Adrenal gland (tissue), 9 donors: ENCODE measurements at regions not wholly inside any gene's neighbourhood (a gene's known extent, or its start where the extent isn't known, plus 50 kb on each side); places are given as distances from the start of the nearest gene placed in this dataset.

Experiments
- DNase-seq, 7 donors: peaks; one replicate each; pipeline ENCODE4 v3.0.0-alpha.2; 2019 to 2020
- H3K27ac ChIP-seq, 5 donors: fragments of 200-600 bp; sonication (generic) in 4 of 5; 1 replicate in 3 of 5; 2 replicates in 2 of 5; pipeline versions ENCODE4 v1.5.1 to v1.8.0; 2016 to 2020; ENCODE audit warnings: mild to moderate bottlenecking in 1 of 5
- H3K27me3 ChIP-seq: fragments of 200-600 bp; 2 replicates; pipeline ENCODE4 v1.8.0; 2021
- H3K36me3 ChIP-seq, 2 donors: fragments of 200-600 bp; replicated peaks in 1 of 2; 1 replicate in 1 of 2; 2 replicates in 1 of 2; pipeline versions ENCODE4 v1.5.1 to v1.8.0; 2018 to 2022
- H3K4me1 ChIP-seq, 2 donors: fragments of 200-600 bp; replicated peaks in 1 of 2; 1 replicate in 1 of 2; 2 replicates in 1 of 2; pipeline versions ENCODE4 v1.5.1 to v1.8.0; 2018 to 2021
- H3K4me3 ChIP-seq, 4 donors: fragments of 200-600 bp; sonication (generic) in 3 of 4; one replicate each; pipeline ENCODE4 v1.5.1; 2016 to 2018
- H3K9me3 ChIP-seq, 3 donors: fragments of 200-600 bp; sonication (generic) in 1 of 3; replicated peaks in 1 of 3; 1 replicate in 2 of 3; 2 replicates in 1 of 3; pipeline versions ENCODE4 v1.5.1 to v1.8.0; 2016 to 2021
- CTCF ChIP-seq, 6 experiments: fragments of 450-650 bp in 4 of 6; fragments of 200-600 bp in 2 of 6; sonication (generic) in 1 of 6; IDR thresholded peaks; 1 replicate in 5 of 6; 2 replicates in 1 of 6; pipeline versions ENCODE4 v1.5.1 to v1.8.0; 2016 to 2021; ENCODE audit warnings: antibody characterized with exemption in 6 of 6, mild to moderate bottlenecking in 2 of 6, moderate library complexity in 1 of 6
- POLR2A ChIP-seq, 2 donors: fragments of 450-650 bp; IDR thresholded peaks; one replicate each; pipeline ENCODE4 v1.6.1; 2017; ENCODE audit warnings: antibody characterized with exemption in 2 of 2, mild to moderate bottlenecking in 2 of 2, moderate library complexity in 1 of 2
- WGBS, 4 donors: extraction: QIAGEN DNeasy Blood & Tissue Kit in 2 of 4; methylation state at CpG; one replicate each; pipeline versions ENCODE4 v1.1.5 to v1.1.7; 2013 to 2017; 5-methylcytosine and 5-hydroxymethylcytosine counted together
- intact Hi-C, 2 donors: fragments of 100-400 bp; cut with DNase I; formaldehyde crosslinking; loops; one replicate each; pipeline versions ENCODE4 v1.14.1 to v1.15.0; 2022 to 2023
- donor health status: healthy with polysubstance abuse.
- donor health status: Bipolar disorder and iron deficiency.
- donor health status: DM: yes; HTN: yes; CAD: no.
- donor health status: DM: no; HTN: no; CAD: no.
- donor health status: DM: no; HTN: no; CAD: no.

GRCh38 chr12:85557850-85558249, 277.8 kb downstream of the ALX1 start:
- no peaks in the 10 kb centered on the region for H3K27me3 ChIP-seq
- WGBS, 4 donors: 79 to 89% (median 85%) methylated on average over 1 of the region's 1 CpG
- no peak overlapping the region for H3K4me3 ChIP-seq
- DNase-seq: no peak
- H3K9me3 ChIP-seq: no peaks in the 10 kb centered on the region
- H3K4me1 ChIP-seq: no peaks in the 10 kb centered on the region
- intact Hi-C loops: no loop called here
- TF ChIP-seq CTCF (IDR thresholded peaks at IDR 0.05) (no peak), POLR2A (IDR thresholded peaks at IDR 0.05) (no peak)
- H3K27ac ChIP-seq: no peak overlapping the region
- H3K36me3 ChIP-seq: no peaks in the 10 kb centered on the region

GRCh38 chr12:85558684-85559083, 277.5 kb downstream of the RASSF9 start:
- Histone ChIP-seq H3K4me1 (no peaks in the 10 kb centered on the region), H3K4me3 (no peak overlapping the region), H3K27me3 (no peaks in the 10 kb centered on the region), H3K9me3 (no peaks in the 10 kb centered on the region), H3K27ac (no peak overlapping the region), H3K36me3 (no peaks in the 10 kb centered on the region)
- TF ChIP-seq POLR2A (IDR thresholded peaks at IDR 0.05) (no peak), CTCF (IDR thresholded peaks at IDR 0.05) (no peak)
- no peak for DNase-seq
- intact Hi-C loops: no loop called here

- no peak for DNase-seq
- H3K27me3 ChIP-seq: no peaks in the 10 kb centered on the region
- intact Hi-C loops: no loop called here
- no peak overlapping the region for H3K27ac ChIP-seq
- H3K9me3 ChIP-seq: no peaks in the 10 kb centered on the region
- H3K4me1 ChIP-seq: no peaks in the 10 kb centered on the region
- no peaks in the 10 kb centered on the region for H3K36me3 ChIP-seq
- H3K4me3 ChIP-seq: no peak overlapping the region
- 79 to 88% (median 79%) methylated on average over 2 of the region's 2 CpGs for whole genome bisulfite sequencing, 4 donors
- TF ChIP-seq CTCF (IDR thresholded peaks at IDR 0.05) (no peak), POLR2A (IDR thresholded peaks at IDR 0.05) (no peak)
These were observed 277.1 kb downstream of the RASSF9 start for GRCh38 chr12:85559127-85559526.

- Histone ChIP-seq H3K4me3 (no peak overlapping the region), H3K27ac (no peak overlapping the region), H3K4me1 (no peaks in the 10 kb centered on the region), H3K9me3 (no peaks in the 10 kb centered on the region), H3K27me3 (no peaks in the 10 kb centered on the region), H3K36me3 (no peaks in the 10 kb centered on the region)
- DNase-seq: no peak
- intact Hi-C loops: no loop called here
- TF ChIP-seq CTCF (IDR thresholded peaks at IDR 0.05) (no peak), POLR2A (IDR thresholded peaks at IDR 0.05) (no peak)
These were observed 276.7 kb downstream of the RASSF9 start for GRCh38 chr12:85559536-85559935.
